ENCODE measurements at regions not wholly inside any gene's neighbourhood (a gene's known extent, or its start where the extent isn't known, plus 50 kb on each side); places are given as distances from the start of the nearest gene placed in this dataset.

DNA sequence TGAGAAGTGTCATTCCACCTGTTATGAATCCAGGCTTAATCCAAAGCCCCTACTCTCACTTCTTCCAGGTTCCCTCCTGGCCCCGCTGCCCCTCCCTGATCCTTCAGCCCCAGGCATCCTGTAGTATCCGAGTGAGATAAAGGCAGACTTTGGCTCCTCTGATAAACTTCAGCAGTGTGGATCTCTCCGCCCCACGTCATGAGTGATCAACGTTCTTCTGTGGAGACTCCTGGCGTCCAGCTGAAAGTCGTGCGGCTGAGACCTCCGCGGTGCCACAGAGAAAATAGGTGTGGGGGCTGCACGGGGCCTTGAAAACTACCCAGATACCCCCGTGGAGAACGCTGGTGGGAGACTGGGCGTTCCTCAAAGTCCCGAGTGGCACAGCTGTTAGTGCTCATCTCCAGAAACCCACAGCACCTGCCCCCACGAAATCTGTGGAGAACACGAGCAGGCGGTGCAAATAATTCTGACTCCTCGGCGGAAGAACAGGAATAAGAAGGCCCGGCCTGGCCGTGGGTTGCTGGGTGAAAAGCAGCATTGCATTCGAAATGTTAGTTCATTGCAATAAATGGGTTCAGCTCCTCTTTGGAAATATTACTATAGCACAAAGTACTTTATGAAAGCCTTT lies 180.0 kb upstream of the RGS6 start:
- TF ChIP-seq, protein P1, sequence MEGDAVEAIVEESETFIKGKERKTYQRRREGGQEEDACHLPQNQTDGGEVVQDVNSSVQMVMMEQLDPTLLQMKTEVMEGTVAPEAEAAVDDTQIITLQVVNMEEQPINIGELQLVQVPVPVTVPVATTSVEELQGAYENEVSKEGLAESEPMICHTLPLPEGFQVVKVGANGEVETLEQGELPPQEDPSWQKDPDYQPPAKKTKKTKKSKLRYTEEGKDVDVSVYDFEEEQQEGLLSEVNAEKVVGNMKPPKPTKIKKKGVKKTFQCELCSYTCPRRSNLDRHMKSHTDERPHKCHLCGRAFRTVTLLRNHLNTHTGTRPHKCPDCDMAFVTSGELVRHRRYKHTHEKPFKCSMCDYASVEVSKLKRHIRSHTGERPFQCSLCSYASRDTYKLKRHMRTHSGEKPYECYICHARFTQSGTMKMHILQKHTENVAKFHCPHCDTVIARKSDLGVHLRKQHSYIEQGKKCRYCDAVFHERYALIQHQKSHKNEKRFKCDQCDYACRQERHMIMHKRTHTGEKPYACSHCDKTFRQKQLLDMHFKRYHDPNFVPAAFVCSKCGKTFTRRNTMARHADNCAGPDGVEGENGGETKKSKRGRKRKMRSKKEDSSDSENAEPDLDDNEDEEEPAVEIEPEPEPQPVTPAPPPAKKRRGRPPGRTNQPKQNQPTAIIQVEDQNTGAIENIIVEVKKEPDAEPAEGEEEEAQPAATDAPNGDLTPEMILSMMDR (IDR thresholded peaks at IDR 0.05; ENCODE audit: insufficient read depth, low read length, poor library complexity, severe bottlenecking), result no peak
- TF ChIP-seq EZH2phosphoT487 (conservative IDR thresholded peaks at IDR 0.05; ENCODE audit: low read length), result no peak

Measured in SU-DHL-6 (cell line).